Dedifferentiated amniotic fluid mesenchymal stem cell (primary cell): ENCODE measurements at regions not wholly inside any gene's neighbourhood (a gene's known extent, or its start where the extent isn't known, plus 50 kb on each side); places are given as distances from the start of the nearest gene placed in this dataset.
A peak's percentile ranks its signal among the peaks of the same experiment; 100 is the strongest.

Source experiments
- DNase-seq: peaks from one replicate; pipeline ENCODE4 v3.0.0-alpha.2; 2016; ENCODE audit errors: extremely low spot score

- no peak for DNase-seq
These were observed 111.2 kb upstream of the ASIC2 start for GRCh38 chr17:33404070-33404819.

DNA sequence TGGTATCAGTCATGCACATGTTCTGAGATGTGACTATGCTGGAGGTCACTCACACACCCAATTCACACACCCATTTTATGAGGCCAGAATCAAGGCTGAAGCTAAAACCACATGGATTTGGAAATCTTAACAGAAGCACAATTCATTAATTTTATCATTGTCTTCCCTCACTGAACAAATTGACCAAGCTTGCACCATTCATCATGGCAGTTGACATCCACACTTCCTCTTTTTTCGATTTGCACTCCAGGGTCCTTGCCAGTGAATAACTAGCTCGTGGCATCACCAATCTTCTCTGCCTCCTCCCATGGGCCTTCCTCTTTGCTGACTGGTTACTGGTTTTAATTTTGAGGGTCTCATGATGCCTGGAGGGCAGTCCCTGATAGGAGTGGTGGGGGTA, 123.0 kb upstream of the ASIC2 start:
- no peak for DNase-seq

GRCh38 chr17:33421933-33422332, 128.8 kb upstream of the ASIC2 start:
- no peak for DNase-seq

- DNase-seq, result no peak
These were observed 140.5 kb upstream of the ASIC2 start for GRCh38 chr17:33433581-33433980.

- DNase-seq, result no peak
These were observed 141.7 kb upstream of the ASIC2 start for GRCh38 chr17:33434841-33435240.

- DNase-seq, result no peak
These were observed 142.7 kb upstream of the ASIC2 start for GRCh38 chr17:33435721-33436301.

GRCh38 chr17:33436321-33436720, 143.2 kb upstream of the ASIC2 start:
- DNase-seq, result no peak

DNA sequence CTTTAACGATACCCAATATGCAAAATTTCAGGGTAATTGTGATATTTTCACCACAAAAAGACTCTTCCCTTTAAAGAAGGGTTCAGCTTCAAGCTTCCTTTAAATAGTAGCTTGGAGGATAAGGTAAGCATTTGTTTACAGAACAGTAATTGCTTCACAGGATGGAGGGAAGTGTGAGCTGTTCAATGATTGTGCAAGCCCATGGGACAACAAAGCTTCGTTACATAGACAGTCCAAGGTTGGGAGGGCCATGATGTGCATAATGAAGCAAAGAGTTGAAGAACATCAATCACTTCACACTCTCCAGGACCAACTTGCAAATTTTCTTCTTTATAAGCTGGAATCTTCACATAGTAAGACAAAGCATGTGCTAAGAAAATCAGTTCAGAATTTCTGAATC, 145.0 kb upstream of the ASIC2 start:
- DNase-seq, result no peak

GRCh38 chr17:33438578-33438977, 145.5 kb upstream of the ASIC2 start:
- no peak for DNase-seq

DNA sequence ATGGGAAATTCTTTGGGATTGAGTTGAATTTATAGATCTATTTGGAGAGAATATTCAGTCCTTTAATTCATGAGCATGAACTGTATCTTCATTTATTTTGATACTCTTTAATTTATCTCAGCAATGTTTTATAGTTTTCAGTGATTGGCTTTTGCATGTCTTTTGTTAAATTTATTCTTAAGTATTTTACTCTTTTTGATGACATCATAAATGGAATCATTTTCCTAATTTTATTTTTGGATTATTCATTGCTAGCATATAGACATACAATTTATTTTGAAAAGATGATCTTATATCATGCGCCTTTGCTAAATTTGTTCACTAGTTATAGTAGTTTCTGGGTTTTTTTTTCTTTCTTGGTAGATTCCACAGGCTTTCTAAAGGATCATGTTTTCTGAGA, 149.2 kb upstream of the ASIC2 start:
- DNase-seq, result no peak

- no peak for DNase-seq
These were observed 151.6 kb upstream of the ASIC2 start for GRCh38 chr17:33444731-33445130.

GRCh38 chr17:33447090-33447489, 154.0 kb upstream of the ASIC2 start:
- no peak for DNase-seq

GRCh38 chr17:33451221-33451620, 158.1 kb upstream of the ASIC2 start:
- no peak for DNase-seq

GRCh38 chr17:33457477-33457876, 164.4 kb upstream of the ASIC2 start:
- DNase-seq, result no peak

DNA sequence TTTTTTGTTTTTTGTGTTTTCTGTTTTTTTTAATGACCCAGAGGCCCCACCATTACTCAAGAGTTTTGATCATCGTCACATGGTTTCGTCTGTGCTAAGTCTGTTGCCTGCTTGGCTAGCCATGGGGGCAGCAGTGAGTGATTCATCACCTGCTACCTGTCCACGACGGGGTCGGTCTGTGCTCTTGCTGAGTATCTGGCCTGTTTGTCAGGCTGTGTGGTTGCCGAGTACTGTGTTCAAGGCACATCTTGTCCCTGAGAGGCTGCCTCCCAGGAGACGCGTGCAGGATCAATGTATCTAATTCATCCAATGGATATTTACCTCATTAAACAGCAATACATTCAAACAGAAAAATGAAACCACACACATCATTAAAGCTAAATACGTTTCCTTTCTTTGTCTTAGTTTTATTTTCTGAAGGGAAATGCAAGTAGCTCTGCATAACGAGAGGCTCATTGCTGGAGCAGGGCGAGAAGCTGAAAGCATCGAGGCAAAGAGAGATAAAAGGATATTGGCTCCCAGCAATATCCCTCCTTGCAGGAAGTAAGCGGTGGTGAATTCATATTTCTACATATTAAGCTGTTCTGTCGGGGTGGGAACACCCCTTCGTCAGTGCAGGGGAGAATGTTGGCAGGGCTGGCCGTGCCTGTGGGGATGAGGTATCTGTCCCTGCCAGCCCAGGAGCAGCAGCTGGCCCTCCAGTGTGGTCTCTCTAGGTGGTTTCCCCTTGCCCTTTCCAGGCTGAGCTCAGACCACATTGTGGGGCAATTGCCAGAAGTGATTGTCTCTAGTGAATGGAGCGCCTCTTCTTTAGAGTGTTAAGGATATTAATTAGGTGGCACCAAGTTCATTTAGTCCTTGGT, 166.2 kb upstream of the ASIC2 start:
- DNase-seq, result no peak

GRCh38 chr17:33460781-33461450, 167.8 kb upstream of the ASIC2 start:
- no peak for DNase-seq

DNA sequence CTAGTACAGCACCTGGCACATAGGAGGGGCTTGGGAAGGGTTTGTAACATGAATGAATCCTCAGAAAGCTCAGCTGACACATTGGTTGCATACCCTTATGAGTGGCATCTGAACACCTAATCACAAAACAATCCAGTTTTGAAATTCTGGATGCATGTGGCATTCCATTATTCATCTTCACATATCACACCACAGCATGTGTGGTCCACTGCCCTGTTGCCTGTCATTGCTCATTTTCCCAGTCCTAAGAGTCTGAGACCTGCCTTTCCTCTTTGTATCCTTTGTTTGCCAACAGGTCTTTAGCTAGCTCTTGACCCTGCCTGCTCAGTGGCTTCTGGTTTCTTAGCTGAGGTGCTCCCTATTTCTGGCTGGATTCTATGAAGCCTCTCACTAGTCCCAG, 170.8 kb upstream of the ASIC2 start:
- DNase-seq, result no peak

- no peak for DNase-seq
These were observed 171.7 kb upstream of the ASIC2 start for GRCh38 chr17:33464669-33465280.

- DNase-seq, result no peak
These were observed 176.3 kb upstream of the ASIC2 start for GRCh38 chr17:33469421-33469820.

- DNase-seq, result peak; percentile 19
These were observed 176.8 kb upstream of the ASIC2 start for GRCh38 chr17:33469911-33470310.

DNA sequence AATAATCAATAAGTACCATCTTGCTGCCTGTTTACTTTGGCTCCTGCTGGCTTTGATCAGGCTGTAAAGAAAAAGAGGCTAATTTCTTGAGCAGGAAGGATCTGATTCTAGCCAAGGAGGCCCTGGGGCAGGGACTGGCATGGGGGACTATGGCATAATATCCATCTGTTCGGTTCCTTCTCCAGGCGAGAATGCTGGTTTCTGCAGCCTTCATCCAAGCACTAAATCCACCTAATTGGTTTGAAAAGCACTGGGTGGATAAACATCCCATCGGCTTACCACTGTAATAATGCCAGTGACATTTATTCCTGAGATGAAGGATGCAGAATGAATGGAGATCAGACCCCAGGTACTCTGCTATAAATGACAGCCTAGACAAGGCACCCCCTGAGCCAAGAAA, 180.0 kb upstream of the ASIC2 start:
- no peak for DNase-seq

DNA sequence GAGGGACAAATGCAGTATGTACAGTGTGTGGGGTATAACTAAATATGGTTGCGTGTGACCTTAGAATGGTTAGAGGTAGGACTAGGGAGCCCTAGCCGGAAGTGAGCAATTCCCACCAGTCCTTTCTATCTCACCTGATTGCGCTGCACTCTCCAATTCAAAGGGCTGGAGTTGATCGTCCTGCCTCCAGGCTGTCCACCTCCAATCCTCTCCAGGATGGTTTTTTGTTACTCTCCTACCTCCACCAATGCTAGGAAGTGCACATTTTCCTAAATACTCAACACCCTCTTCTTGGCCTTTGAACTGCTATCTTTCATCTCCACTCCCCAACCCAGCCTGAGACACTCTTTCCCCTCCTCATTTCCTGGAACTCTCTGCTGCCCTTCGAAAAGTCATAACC, 181.7 kb upstream of the ASIC2 start:
- DNase-seq, result no peak
